ENCODE measurements at regions not wholly inside any gene's neighbourhood (a gene's known extent, or its start where the extent isn't known, plus 50 kb on each side); places are given as distances from the start of the nearest gene placed in this dataset.

GRCh38 chr22:48639021-48639795 lies 1188.5 kb downstream of the BRD1 start:
- Mint-ChIP-seq H3K36me3 (ENCODE audit: insufficient read depth in 2 of 2) (no peaks in the 10 kb centered on the region), H3K4me1 (ENCODE audit: low read depth) (peaks cover 15% of the 10 kb centered on the region), H3K4me3 (no peak overlapping the region), H3K9me3 (no peaks in the 10 kb centered on the region), H3K27me3 (ENCODE audit: low read depth) (no peaks in the 10 kb centered on the region), H3K27ac (no peak overlapping the region)
- DNase-seq: no peak
- ATAC-seq (replicated peaks in 1 of 2): no peak

- Mint-ChIP-seq H3K4me1 (ENCODE audit: low read depth) (peaks cover 12% of the 10 kb centered on the region), H3K27me3 (ENCODE audit: low read depth) (no peaks in the 10 kb centered on the region), H3K27ac (no peak overlapping the region), H3K36me3 (ENCODE audit: insufficient read depth in 2 of 2) (no peaks in the 10 kb centered on the region), H3K4me3 (no peak overlapping the region), H3K9me3 (no peaks in the 10 kb centered on the region)
- ATAC-seq (replicated peaks in 1 of 2): no peak
- DNase-seq: no peak
Measured at GRCh38 chr22:48637231-48637630, 1190.4 kb downstream of the BRD1 start.

- H3K36me3 Mint-ChIP-seq (ENCODE audit: insufficient read depth in 2 of 2): no peaks in the 10 kb centered on the region
- H3K4me1 Mint-ChIP-seq (ENCODE audit: low read depth): peaks cover 12% of the 10 kb centered on the region
- ATAC-seq (replicated peaks in 1 of 2) (no peak), DNase-seq (no peak)
- H3K4me3 Mint-ChIP-seq: no peak overlapping the region
- H3K27ac Mint-ChIP-seq: no peak overlapping the region
- H3K27me3 Mint-ChIP-seq (ENCODE audit: low read depth): no peaks in the 10 kb centered on the region
- H3K9me3 Mint-ChIP-seq: no peaks in the 10 kb centered on the region
Measured at GRCh38 chr22:48636746-48637145, 1190.9 kb downstream of the BRD1 start.

GRCh38 chr22:48635816-48636215 lies 1191.9 kb downstream of the BRD1 start:
- H3K4me1 Mint-ChIP-seq (ENCODE audit: low read depth): peaks cover 12% of the 10 kb centered on the region
- no peaks in the 10 kb centered on the region for H3K9me3 Mint-ChIP-seq
- ATAC-seq (replicated peaks in 1 of 2) (no peak), DNase-seq (no peak)
- no peak overlapping the region for H3K27ac Mint-ChIP-seq
- no peaks in the 10 kb centered on the region for H3K27me3 Mint-ChIP-seq (ENCODE audit: low read depth)
- H3K4me3 Mint-ChIP-seq: no peak overlapping the region
- no peaks in the 10 kb centered on the region for H3K36me3 Mint-ChIP-seq (ENCODE audit: insufficient read depth in 2 of 2)

GRCh38 chr22:48635031-48635430 lies 1192.6 kb downstream of the BRD1 start:
- no peaks in the 10 kb centered on the region for H3K36me3 Mint-ChIP-seq (ENCODE audit: insufficient read depth in 2 of 2)
- H3K9me3 Mint-ChIP-seq: no peaks in the 10 kb centered on the region
- no peak overlapping the region for H3K27ac Mint-ChIP-seq
- no peak overlapping the region for H3K4me3 Mint-ChIP-seq
- H3K4me1 Mint-ChIP-seq (ENCODE audit: low read depth): peaks cover 12% of the 10 kb centered on the region
- no peak for ATAC-seq (replicated peaks in 1 of 2)
- no peak for DNase-seq
- no peaks in the 10 kb centered on the region for H3K27me3 Mint-ChIP-seq (ENCODE audit: low read depth)

GRCh38 chr22:48633996-48634836 lies 1193.5 kb downstream of the BRD1 start:
- DNase-seq (no peak), ATAC-seq (replicated peaks in 1 of 2) (no peak)
- H3K9me3 Mint-ChIP-seq: no peaks in the 10 kb centered on the region
- peaks cover 12% of the 10 kb centered on the region for H3K4me1 Mint-ChIP-seq (ENCODE audit: low read depth)
- H3K36me3 Mint-ChIP-seq (ENCODE audit: insufficient read depth in 2 of 2): no peaks in the 10 kb centered on the region
- H3K27ac Mint-ChIP-seq: no peak overlapping the region
- H3K4me3 Mint-ChIP-seq: no peak overlapping the region
- H3K27me3 Mint-ChIP-seq (ENCODE audit: low read depth): no peaks in the 10 kb centered on the region

- Mint-ChIP-seq H3K9me3 (no peaks in the 10 kb centered on the region), H3K36me3 (ENCODE audit: insufficient read depth in 2 of 2) (no peaks in the 10 kb centered on the region), H3K4me1 (ENCODE audit: low read depth) (peaks cover 12% of the 10 kb centered on the region), H3K27me3 (ENCODE audit: low read depth) (no peaks in the 10 kb centered on the region), H3K4me3 (no peak overlapping the region), H3K27ac (no peak overlapping the region)
- DNase-seq (no peak), ATAC-seq (replicated peaks in 1 of 2) (no peak)
Measured at GRCh38 chr22:48632646-48633246, 1194.9 kb downstream of the BRD1 start.

- no peak for ATAC-seq (replicated peaks in 1 of 2)
- H3K4me1 Mint-ChIP-seq (ENCODE audit: low read depth): peaks cover 15% of the 10 kb centered on the region
- H3K9me3 Mint-ChIP-seq: no peaks in the 10 kb centered on the region
- H3K27me3 Mint-ChIP-seq (ENCODE audit: low read depth): peaks cover 6% of the 10 kb centered on the region
- H3K27ac Mint-ChIP-seq: no peak overlapping the region
- H3K4me3 Mint-ChIP-seq: no peak overlapping the region
- no peaks in the 10 kb centered on the region for H3K36me3 Mint-ChIP-seq (ENCODE audit: insufficient read depth in 2 of 2)
- no peak for DNase-seq
Measured at GRCh38 chr22:48631288-48631863, 1196.3 kb downstream of the BRD1 start.

- ATAC-seq (replicated peaks in 1 of 2) (no peak), DNase-seq (no peak)
- Mint-ChIP-seq H3K4me3 (no peak overlapping the region), H3K27ac (no peak overlapping the region), H3K9me3 (no peaks in the 10 kb centered on the region), H3K4me1 (ENCODE audit: low read depth) (peaks cover 10% of the 10 kb centered on the region), H3K36me3 (ENCODE audit: insufficient read depth in 2 of 2) (no peaks in the 10 kb centered on the region), H3K27me3 (ENCODE audit: low read depth) (peaks cover 12% of the 10 kb centered on the region)
Measured at GRCh38 chr22:48630848-48631247, 1196.8 kb downstream of the BRD1 start.

GRCh38 chr22:48630433-48630754 lies 1197.3 kb downstream of the BRD1 start:
- no peak for DNase-seq
- peaks cover 5% of the 10 kb centered on the region for H3K4me1 Mint-ChIP-seq (ENCODE audit: low read depth)
- no peaks in the 10 kb centered on the region for H3K36me3 Mint-ChIP-seq (ENCODE audit: insufficient read depth in 2 of 2)
- no peaks in the 10 kb centered on the region for H3K9me3 Mint-ChIP-seq
- no peak overlapping the region for H3K4me3 Mint-ChIP-seq
- ATAC-seq (replicated peaks in 1 of 2): no peak
- peaks cover 16% of the 10 kb centered on the region for H3K27me3 Mint-ChIP-seq (ENCODE audit: low read depth)
- no peak overlapping the region for H3K27ac Mint-ChIP-seq

- no peak overlapping the region for H3K4me3 Mint-ChIP-seq
- H3K4me1 Mint-ChIP-seq (ENCODE audit: low read depth): peaks cover 5% of the 10 kb centered on the region
- H3K36me3 Mint-ChIP-seq (ENCODE audit: insufficient read depth in 2 of 2): no peaks in the 10 kb centered on the region
- ATAC-seq (replicated peaks in 1 of 2): no peak
- no peaks in the 10 kb centered on the region for H3K9me3 Mint-ChIP-seq
- no peak overlapping the region for H3K27ac Mint-ChIP-seq
- no peak for DNase-seq
- H3K27me3 Mint-ChIP-seq (ENCODE audit: low read depth): peaks cover 19% of the 10 kb centered on the region
Measured at GRCh38 chr22:48629631-48630432, 1197.8 kb downstream of the BRD1 start.

GRCh38 chr22:48628891-48629543 lies 1198.7 kb downstream of the BRD1 start:
- Mint-ChIP-seq H3K27ac (no peak overlapping the region), H3K27me3 (ENCODE audit: low read depth) (peaks cover 19% of the 10 kb centered on the region), H3K4me3 (no peak overlapping the region), H3K36me3 (ENCODE audit: insufficient read depth in 2 of 2) (no peaks in the 10 kb centered on the region), H3K9me3 (no peaks in the 10 kb centered on the region), H3K4me1 (ENCODE audit: low read depth) (peaks cover 5% of the 10 kb centered on the region)
- DNase-seq: no peak
- ATAC-seq (replicated peaks in 1 of 2): no peak
